ENCODE measurements at regions not wholly inside any gene's neighbourhood (a gene's known extent, or its start where the extent isn't known, plus 50 kb on each side); places are given as distances from the start of the nearest gene placed in this dataset.

DNA sequence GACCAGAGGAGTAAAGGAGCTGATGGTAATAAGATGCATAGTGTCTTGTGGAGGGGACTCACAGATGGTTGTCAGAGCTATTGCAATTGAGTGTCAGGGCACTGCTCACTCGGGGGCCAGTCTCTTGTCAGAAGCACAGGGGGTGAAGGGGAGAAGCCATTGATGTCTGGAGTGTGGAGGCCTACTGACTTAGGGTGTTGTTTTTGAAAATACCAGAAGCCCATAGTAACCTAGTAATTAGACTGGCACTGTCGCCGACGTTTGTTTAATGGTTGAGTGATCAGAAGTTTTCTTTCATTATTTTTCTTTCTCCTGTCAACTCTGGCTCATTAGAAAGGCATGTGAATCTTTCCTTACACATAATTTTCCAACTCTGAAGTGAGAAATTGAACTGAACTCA, 151.6 kb upstream of the TENM4 start:
- no peak overlapping the region for H3K4me3 ChIP-seq (ENCODE audit: insufficient read depth, low read depth, low read length)
- H2BK5ac ChIP-seq (ENCODE audit: low read depth, low read length, poor library complexity, severe bottlenecking), result no peak overlapping the region
- no peak overlapping the region for H4K91ac ChIP-seq (ENCODE audit: insufficient read depth, low read depth, low read length)
- no peaks in the 10 kb centered on the region for H3K27me3 ChIP-seq (ENCODE audit: control insufficient read depth, insufficient read depth, low read length)
- H3K14ac ChIP-seq (replicated peaks; ENCODE audit: low read depth, low read length), result no peak overlapping the region
- no peak overlapping the region for H3K9ac ChIP-seq (ENCODE audit: low read depth, low read length)
- dilution Hi-C loops (cut with HindIII; ENCODE audit: low sequenced_read_pairs, unreplicated experiment) (no loop called here), in situ Hi-C loops (cut with MboI; ENCODE audit: low sequenced_read_pairs) (no loop called here), intact Hi-C loops (cut with micrococcal nuclease) (no loop called here)
- no CpG with 5 or more reads among the region's 4 CpGs for WGBS, 2 experiments (ENCODE audit: extremely low coverage in 2 of 2, insufficient read length in 1 of 2)
- H4K8ac ChIP-seq (ENCODE audit: low read depth in 2 of 2, low read length in 2 of 2), result no peak overlapping the region
- no peak overlapping the region for H3K18ac ChIP-seq (ENCODE audit: low read depth, low read length)
- H4K5ac ChIP-seq (ENCODE audit: low read depth, low read length), result no peak overlapping the region
- no peak overlapping the region for H2AFZ ChIP-seq (replicated peaks; ENCODE audit: low read length, poor library complexity)
- no peak overlapping the region for H2AK5ac ChIP-seq (ENCODE audit: low read depth, low read length)
- H3K36me3 ChIP-seq (ENCODE audit: control insufficient read depth, insufficient read depth, low read length), result no peaks in the 10 kb centered on the region
- H3K23ac ChIP-seq (ENCODE audit: low read depth, low read length), result no peak overlapping the region
- CTCF ChIA-PET, result no interaction called here
- no peaks in the 10 kb centered on the region for H4K20me1 ChIP-seq (ENCODE audit: insufficient read depth, low read length)
- no peaks in the 10 kb centered on the region for H3K9me3 ChIP-seq (ENCODE audit: control insufficient read depth, insufficient read depth, low read length)
- H3K4ac ChIP-seq (ENCODE audit: low read depth, low read length), result no peak overlapping the region
- POLR2A ChIA-PET (ENCODE audit: unreplicated experiment), result interaction anchor here (0.6 kb wide), 1 partner anchor 201 kb away, joined by 3 read pairs; no protein-coding TSS in a partner anchor
- no peak for ATAC-seq (ENCODE audit: low read depth)
- H2BK120ac ChIP-seq (ENCODE audit: low read depth, low read length), result no peak overlapping the region
- no TSS peak for BruUV-seq (replicated peaks)
- DNase-seq, result no peak
- no peak overlapping the region for H3K27ac ChIP-seq (ENCODE audit: insufficient read depth, low read length)
- no peaks in the 10 kb centered on the region for H3K4me1 ChIP-seq (ENCODE audit: control insufficient read depth, insufficient read depth, low read length)
- TF ChIP-seq CEBPB (IDR thresholded peaks at IDR 0.05; ENCODE audit: low read depth, low read length) (no peak), RFX5 (IDR thresholded peaks at IDR 0.05; ENCODE audit: low read depth, low read length) (no peak), NFE2L2 (IDR thresholded peaks at IDR 0.05; ENCODE audit: low read depth, low read length) (no peak), POLR2A (IDR thresholded peaks at IDR 0.05; ENCODE audit: low read depth, low read length) (no peak), MAZ (IDR thresholded peaks at IDR 0.05; ENCODE audit: borderline replicate concordance, low read depth, low read length) (no peak), RAD21 (IDR thresholded peaks at IDR 0.05; ENCODE audit: low read length) (no peak), FOS (IDR thresholded peaks at IDR 0.05; ENCODE audit: low read depth, low read length) (no peak), RCOR1 (IDR thresholded peaks at IDR 0.05; ENCODE audit: insufficient replicate concordance, low read length) (no peak), MAFK (IDR thresholded peaks at IDR 0.05; ENCODE audit: low read depth, low read length) (no peak), SMC3 (IDR thresholded peaks at IDR 0.05; ENCODE audit: low read depth, low read length) (no peak)
- TF ChIP-seq, protein P1, sequence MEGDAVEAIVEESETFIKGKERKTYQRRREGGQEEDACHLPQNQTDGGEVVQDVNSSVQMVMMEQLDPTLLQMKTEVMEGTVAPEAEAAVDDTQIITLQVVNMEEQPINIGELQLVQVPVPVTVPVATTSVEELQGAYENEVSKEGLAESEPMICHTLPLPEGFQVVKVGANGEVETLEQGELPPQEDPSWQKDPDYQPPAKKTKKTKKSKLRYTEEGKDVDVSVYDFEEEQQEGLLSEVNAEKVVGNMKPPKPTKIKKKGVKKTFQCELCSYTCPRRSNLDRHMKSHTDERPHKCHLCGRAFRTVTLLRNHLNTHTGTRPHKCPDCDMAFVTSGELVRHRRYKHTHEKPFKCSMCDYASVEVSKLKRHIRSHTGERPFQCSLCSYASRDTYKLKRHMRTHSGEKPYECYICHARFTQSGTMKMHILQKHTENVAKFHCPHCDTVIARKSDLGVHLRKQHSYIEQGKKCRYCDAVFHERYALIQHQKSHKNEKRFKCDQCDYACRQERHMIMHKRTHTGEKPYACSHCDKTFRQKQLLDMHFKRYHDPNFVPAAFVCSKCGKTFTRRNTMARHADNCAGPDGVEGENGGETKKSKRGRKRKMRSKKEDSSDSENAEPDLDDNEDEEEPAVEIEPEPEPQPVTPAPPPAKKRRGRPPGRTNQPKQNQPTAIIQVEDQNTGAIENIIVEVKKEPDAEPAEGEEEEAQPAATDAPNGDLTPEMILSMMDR (conservative IDR thresholded peaks at IDR 0.05; ENCODE audit: low read depth, low read length), result no peak
- TF ChIP-seq, protein P2, sequence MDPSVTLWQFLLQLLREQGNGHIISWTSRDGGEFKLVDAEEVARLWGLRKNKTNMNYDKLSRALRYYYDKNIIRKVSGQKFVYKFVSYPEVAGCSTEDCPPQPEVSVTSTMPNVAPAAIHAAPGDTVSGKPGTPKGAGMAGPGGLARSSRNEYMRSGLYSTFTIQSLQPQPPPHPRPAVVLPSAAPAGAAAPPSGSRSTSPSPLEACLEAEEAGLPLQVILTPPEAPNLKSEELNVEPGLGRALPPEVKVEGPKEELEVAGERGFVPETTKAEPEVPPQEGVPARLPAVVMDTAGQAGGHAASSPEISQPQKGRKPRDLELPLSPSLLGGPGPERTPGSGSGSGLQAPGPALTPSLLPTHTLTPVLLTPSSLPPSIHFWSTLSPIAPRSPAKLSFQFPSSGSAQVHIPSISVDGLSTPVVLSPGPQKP (IDR thresholded peaks at IDR 0.05; ENCODE audit: borderline replicate concordance, low read depth, low read length), result no peak
- H3K79me1 ChIP-seq (ENCODE audit: low read depth in 1 of 2, low read length in 2 of 2), result no peaks in the 10 kb centered on the region
- no peak overlapping the region for H2BK15ac ChIP-seq (ENCODE audit: low read depth, low read length)
- H3K4me2 ChIP-seq (ENCODE audit: low read depth, low read length), result no peak overlapping the region
- H3K9me1 ChIP-seq (ENCODE audit: insufficient read depth, low read length), result no peaks in the 10 kb centered on the region
- no peak overlapping the region for H3K56ac ChIP-seq (ENCODE audit: extremely low read depth, insufficient read depth, low read length)
- H2AK9ac ChIP-seq (replicated peaks; ENCODE audit: low read depth, low read length, poor library complexity), result no peak overlapping the region
- H2BK20ac ChIP-seq (ENCODE audit: low read depth, low read length), result no peak overlapping the region
